Ecto neural progenitor cell (in vitro differentiated cells): ENCODE measurements at regions not wholly inside any gene's neighbourhood (a gene's known extent, or its start where the extent isn't known, plus 50 kb on each side); places are given as distances from the start of the nearest gene placed in this dataset.
"Not testable (repeated sequence)": the region's sequence is repeated elsewhere in the genome, so short reads cannot be mapped to it uniquely, and the experiment has no call there.

Source experiments
- DNase-seq: peaks from one replicate; pipeline ENCODE4 v3.0.0-alpha.2; 2018; ENCODE audit warnings: low spot score

DNA sequence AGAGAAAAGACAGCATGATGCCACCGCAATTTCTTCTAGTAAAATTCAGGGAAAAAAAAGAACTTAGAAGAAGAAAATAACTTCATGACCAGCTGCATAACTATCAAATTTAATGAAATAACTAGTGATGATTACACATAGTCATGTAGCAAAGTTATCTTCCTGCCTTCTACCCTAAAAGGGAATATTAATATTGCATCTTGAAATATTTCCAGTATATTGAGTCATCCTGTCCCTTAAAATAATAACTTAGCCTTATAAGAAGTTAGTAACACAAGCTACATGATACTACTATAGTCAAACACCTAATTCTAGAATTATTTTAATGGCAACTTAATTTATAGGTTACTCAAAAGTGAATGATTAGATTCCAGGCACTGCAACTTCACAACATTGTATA lies 289.2 kb downstream of the KLF12 start:
- no peak for DNase-seq

GRCh38 chr13:73842626-73843025 lies 291.6 kb downstream of the KLF12 start:
- no peak for DNase-seq

GRCh38 chr13:73842184-73842583 lies 292.0 kb downstream of the KLF12 start:
- DNase-seq: no peak

DNA sequence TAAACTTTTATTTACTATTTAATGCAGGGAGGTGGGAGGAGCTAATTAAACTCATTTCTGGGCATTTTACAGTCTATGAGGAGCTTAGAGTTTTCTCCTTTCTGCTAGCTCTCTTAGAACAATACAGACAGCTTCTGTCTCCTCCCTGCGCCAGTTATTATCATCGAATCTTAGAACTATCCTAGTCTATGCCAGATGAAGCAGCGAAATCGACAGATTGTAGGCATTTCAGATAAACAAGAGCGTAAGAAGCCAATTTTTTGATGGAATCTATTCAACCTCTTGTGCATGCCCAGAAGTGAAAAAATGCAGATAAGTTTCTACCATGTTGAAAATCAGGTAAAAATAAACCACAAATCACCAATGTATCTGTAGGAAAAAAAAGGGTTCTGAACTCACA lies 297.1 kb downstream of the KLF12 start:
- DNase-seq: no peak

GRCh38 chr13:73835138-73835721 lies 299.0 kb downstream of the KLF12 start:
- no peak for DNase-seq

DNA sequence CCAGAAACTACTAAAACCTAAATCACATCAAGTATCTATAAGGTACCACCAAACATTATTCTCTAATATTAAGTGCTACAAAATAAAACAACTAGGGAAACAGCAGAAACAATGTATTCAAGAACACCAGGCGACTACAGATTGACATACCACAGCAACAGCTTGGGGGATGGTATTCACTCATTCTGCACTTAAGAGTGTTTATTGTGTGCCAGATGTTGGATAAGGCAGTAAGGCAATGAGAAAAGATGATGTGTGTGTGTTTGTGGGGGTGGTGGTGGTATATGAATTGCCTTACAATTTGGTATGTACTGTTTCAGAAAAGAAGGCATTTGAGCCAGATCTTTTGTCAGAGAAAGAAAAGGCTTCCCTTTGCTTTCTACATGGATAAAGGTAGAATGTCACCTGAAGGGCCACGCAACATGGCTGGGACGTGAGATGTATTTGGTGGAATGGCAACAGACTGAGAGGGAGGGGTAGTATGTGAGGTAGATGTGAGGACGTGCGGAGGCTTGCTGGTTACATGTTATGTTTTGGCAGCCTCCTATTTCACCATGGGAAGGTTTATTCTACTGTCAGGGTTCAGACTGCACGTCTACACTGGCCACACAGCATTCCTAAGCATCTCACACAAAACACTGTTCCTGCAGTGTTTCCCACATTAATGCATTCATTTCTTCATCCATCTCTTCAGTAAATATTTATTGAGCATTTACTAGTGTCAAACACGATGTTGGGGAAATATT lies 300.7 kb downstream of the KLF12 start:
- DNase-seq: no peak

- DNase-seq: no peak
Measured at GRCh38 chr13:73832825-73833224, 301.4 kb downstream of the KLF12 start.

GRCh38 chr13:73832128-73832588 lies 302.0 kb downstream of the KLF12 start:
- DNase-seq: no peak

DNA sequence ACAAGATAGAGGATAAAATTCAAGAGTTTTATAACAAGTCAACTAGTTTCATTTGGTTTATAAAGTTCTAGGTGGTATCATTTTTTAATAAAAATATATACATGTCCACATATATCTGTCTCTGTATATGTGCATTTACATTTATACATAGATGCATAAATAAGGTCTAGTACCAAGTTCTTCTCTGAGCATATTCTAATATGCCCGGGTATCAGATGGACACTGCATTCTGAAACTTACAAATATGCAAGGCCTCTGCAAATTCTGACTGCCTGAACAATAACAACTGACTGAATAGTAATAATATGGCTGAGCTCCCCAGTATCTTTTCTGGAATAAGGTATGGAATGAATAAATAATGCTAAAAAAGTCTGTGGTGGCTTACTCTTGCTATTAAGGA lies 304.8 kb downstream of the KLF12 start:
- DNase-seq: no peak

- DNase-seq: no peak
Measured at GRCh38 chr13:73828811-73829210, 305.4 kb downstream of the KLF12 start.

DNA sequence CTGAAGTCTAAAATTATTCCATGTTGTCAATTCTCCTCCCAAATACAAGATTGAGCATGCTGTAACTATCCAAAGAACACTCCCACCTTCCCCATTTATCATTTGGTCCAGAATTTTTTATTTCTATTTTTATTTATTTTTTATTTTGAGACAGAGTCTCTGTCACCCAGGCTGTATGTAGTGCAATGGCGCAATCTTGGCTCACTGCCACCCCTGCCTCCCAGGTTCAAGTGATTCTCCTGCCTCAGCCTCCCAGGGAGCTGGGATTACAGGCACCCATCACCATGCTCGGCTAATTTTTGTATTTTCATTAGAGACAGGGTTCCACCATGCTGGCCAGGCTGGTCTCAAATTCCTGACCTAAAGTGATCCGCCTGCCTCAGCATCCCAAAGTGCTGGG lies 306.8 kb downstream of the KLF12 start:
- no peak for DNase-seq

DNA sequence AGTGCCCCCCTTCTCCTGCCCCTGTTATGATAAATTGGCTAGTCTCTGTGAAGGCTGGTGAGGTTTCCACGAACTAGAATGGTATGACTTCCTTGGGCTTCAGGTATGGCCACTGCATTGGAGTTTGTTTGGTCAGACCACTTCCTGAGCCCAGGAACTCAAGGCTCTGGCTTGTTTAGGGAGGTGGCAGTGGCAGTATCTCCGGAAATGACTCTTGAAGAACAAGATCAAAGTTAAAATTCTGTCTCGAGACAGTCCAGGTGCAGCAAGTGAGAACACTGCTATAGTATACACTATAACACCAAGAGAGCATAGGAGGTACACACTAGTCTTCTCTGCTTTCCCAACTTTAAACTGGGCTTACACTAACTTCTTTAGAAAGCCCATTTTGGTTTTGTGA lies 309.1 kb downstream of the KLF12 start:
- no peak for DNase-seq

- no peak for DNase-seq
Measured at GRCh38 chr13:73822668-73823592, 311.3 kb downstream of the KLF12 start.

DNA sequence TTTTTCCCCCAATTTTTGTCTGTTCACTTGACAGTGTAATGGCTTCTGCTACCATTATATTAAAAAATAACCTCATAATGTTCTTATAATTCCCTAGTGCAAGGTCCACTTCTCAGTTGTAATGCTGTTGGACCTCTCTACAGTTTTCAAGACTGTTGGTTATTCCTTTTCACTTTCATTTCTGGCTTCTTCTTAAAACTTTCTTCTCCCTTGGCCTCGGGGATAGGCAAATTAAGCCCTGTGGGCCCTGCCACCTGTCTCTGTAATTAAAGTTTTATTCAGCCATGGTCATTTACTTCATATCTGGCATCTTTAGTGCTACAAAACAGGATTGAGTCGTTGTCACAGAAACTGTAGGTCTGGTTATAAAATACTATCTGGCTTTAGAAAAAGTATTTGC lies 313.5 kb downstream of the KLF12 start:
- no peak for DNase-seq

- no peak for DNase-seq
Measured at GRCh38 chr13:73820285-73820684, 313.9 kb downstream of the KLF12 start.

DNA sequence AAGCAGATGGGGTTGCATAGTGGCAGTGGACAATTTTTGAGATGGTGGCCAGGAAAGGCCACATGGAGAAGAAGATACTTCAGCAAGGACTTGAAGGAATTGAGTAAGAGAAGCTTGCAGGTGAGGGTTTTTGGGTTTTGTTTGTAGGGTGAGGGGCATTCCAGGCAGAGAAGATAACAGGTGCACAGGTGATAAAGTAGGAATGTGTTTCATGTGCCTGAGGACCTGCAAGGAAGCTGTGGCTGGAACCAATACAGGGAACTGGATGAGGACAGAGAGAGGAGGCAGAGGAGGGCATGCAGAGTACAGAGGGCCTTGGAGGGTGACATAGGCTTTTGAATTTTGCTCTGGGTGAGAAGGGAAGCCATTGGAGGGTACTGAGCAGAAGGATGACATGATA lies 314.5 kb downstream of the KLF12 start:
- DNase-seq: no peak

GRCh38 chr13:73816702-73817101 lies 317.5 kb downstream of the KLF12 start:
- no peak for DNase-seq

DNA sequence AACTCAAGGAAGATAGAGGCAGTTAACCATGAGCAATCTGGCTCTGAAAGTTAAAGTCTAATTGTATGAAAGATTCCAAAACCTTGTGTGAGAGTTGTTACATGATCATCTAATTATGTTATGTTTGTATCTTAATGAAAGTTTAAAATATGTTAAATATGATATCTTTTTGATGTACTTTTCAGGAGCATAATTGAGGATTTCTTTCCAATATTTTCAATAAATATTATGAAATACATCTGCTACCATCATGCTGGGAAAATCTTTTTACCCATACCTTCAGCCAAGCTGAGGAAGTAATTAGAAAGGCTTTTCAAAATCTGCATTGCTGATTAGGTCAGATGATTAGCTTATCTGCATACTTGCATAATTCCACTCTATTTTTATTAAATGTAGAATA lies 318.4 kb downstream of the KLF12 start:
- DNase-seq: no peak

DNA sequence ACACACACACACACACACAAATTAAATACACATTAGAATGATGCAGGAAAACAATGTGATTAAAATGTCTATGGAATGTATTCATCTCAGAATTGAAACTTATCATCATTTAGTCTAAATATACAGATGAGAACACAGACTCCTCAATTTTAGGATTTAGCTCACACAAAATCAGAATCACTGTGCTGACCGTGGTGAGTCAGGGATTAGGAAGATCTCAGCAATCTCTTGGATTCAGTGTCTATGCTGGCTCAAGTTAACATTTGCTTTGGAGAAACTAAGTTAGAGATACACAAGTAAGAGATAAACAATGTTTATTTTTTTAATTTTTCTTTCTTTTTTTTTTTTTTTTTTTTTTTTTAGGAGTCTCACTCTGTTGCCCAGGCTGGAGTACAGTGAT lies 323.6 kb downstream of the KLF12 start:
- no peak for DNase-seq

DNA sequence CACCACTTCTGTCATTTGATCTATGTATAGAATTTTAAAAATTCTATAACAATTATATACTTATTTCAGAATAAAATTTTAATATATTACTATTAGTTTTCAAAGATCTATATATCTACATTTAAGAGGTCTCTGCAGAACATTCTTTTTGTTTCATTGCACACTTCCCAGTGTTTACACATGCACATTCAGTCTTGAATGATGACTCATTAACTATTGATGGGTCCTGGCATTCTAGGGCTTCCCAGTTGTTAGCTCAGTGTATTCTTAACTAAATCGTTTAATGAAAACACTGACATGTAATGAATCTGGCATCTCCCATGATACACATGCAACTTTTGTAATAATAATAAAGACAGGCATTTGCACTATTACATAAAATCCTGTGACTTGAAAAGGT lies 324.6 kb downstream of the KLF12 start:
- DNase-seq: no peak

DNA sequence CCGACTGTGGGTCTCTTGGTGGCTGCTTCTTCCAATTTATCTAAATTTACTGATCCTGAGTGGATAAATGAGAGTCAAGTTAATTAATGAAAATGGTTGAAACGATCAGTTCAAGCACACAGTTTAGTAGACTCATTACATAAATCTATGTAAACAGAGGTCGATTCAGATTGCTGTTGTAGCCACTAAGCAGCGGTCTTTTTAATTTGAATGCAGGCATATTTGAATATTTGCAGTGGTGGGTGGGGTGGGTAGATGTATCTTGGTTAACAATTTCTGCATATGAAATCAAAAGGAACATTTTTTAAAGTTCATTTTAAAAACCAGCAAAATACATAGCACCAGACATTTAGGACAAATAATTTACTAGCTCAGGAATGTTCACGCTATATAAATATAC lies 325.9 kb downstream of the KLF12 start:
- no peak for DNase-seq

GRCh38 chr13:73805326-73805958 lies 328.8 kb downstream of the KLF12 start:
- DNase-seq: not testable (repeated sequence)
